ENCODE measurements at regions not wholly inside any gene's neighbourhood (a gene's known extent, or its start where the extent isn't known, plus 50 kb on each side); places are given as distances from the start of the nearest gene placed in this dataset.

GRCh38 chr19:30183807-30184490, 188.2 kb upstream of the ZNF536 start:
- Mint-ChIP-seq H3K4me3 (ENCODE audit: unreplicated experiment) (no peak overlapping the region), H3K36me3 (ENCODE audit: low read depth, unreplicated experiment) (no peaks in the 10 kb centered on the region), H3K4me1 (ENCODE audit: unreplicated experiment) (no peaks in the 10 kb centered on the region), H3K9me3 (ENCODE audit: unreplicated experiment) (peaks cover 4% of the 10 kb centered on the region), H3K27ac (ENCODE audit: unreplicated experiment) (no peak overlapping the region), H3K27me3 (ENCODE audit: unreplicated experiment) (peaks cover 4% of the 10 kb centered on the region)
- TF ChIP-seq, protein P1, sequence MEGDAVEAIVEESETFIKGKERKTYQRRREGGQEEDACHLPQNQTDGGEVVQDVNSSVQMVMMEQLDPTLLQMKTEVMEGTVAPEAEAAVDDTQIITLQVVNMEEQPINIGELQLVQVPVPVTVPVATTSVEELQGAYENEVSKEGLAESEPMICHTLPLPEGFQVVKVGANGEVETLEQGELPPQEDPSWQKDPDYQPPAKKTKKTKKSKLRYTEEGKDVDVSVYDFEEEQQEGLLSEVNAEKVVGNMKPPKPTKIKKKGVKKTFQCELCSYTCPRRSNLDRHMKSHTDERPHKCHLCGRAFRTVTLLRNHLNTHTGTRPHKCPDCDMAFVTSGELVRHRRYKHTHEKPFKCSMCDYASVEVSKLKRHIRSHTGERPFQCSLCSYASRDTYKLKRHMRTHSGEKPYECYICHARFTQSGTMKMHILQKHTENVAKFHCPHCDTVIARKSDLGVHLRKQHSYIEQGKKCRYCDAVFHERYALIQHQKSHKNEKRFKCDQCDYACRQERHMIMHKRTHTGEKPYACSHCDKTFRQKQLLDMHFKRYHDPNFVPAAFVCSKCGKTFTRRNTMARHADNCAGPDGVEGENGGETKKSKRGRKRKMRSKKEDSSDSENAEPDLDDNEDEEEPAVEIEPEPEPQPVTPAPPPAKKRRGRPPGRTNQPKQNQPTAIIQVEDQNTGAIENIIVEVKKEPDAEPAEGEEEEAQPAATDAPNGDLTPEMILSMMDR (IDR thresholded peaks at IDR 0.05; ENCODE audit: unreplicated experiment): no peak
- no peak for DNase-seq (ENCODE audit: low spot score)

- Mint-ChIP-seq H3K9me3 (ENCODE audit: unreplicated experiment) (no peaks in the 10 kb centered on the region), H3K27me3 (ENCODE audit: unreplicated experiment) (no peaks in the 10 kb centered on the region), H3K4me1 (ENCODE audit: unreplicated experiment) (no peaks in the 10 kb centered on the region), H3K36me3 (ENCODE audit: low read depth, unreplicated experiment) (peaks cover 2% of the 10 kb centered on the region), H3K27ac (ENCODE audit: unreplicated experiment) (no peak overlapping the region), H3K4me3 (ENCODE audit: unreplicated experiment) (no peak overlapping the region)
- no peak for DNase-seq (ENCODE audit: low spot score)
- TF ChIP-seq, protein P1 (IDR thresholded peaks at IDR 0.05; ENCODE audit: unreplicated experiment): no peak
Observed at GRCh38 chr19:30202060-30202600, 170.1 kb upstream of the ZNF536 start.

GRCh38 chr19:30204721-30205120, 167.5 kb upstream of the ZNF536 start:
- no peak for DNase-seq (ENCODE audit: low spot score)
- H3K4me3 Mint-ChIP-seq (ENCODE audit: unreplicated experiment): no peak overlapping the region
- no peak overlapping the region for H3K27ac Mint-ChIP-seq (ENCODE audit: unreplicated experiment)
- TF ChIP-seq, protein P1 (IDR thresholded peaks at IDR 0.05; ENCODE audit: unreplicated experiment): no peak
- no peaks in the 10 kb centered on the region for H3K27me3 Mint-ChIP-seq (ENCODE audit: unreplicated experiment)
- H3K4me1 Mint-ChIP-seq (ENCODE audit: unreplicated experiment): no peaks in the 10 kb centered on the region
- H3K36me3 Mint-ChIP-seq (ENCODE audit: low read depth, unreplicated experiment): peaks cover 2% of the 10 kb centered on the region
- H3K9me3 Mint-ChIP-seq (ENCODE audit: unreplicated experiment): no peaks in the 10 kb centered on the region

DNA sequence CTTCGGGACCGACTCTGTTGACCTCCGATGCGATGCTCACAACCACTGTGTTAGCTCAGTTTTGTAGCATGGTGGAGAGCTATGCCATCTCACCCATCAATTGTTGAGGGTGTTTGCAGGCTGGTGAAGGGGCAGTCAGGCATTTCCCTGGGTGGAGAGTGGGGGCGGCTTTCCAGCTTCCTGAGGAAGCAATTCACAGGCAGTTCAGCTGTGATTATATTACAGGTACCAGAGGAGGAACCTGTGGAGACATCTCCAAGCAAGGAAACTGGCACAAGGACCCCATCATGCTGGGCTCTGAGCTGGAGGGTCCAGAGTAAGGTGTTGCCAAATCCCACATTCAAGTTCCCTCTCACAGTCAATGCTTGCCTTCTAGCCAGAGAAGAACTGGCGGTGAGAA, 166.0 kb upstream of the ZNF536 start:
- no peak overlapping the region for H3K4me3 Mint-ChIP-seq (ENCODE audit: unreplicated experiment)
- peaks cover 2% of the 10 kb centered on the region for H3K36me3 Mint-ChIP-seq (ENCODE audit: low read depth, unreplicated experiment)
- DNase-seq (ENCODE audit: low spot score): no peak
- H3K27ac Mint-ChIP-seq (ENCODE audit: unreplicated experiment): no peak overlapping the region
- H3K27me3 Mint-ChIP-seq (ENCODE audit: unreplicated experiment): no peaks in the 10 kb centered on the region
- no peaks in the 10 kb centered on the region for H3K4me1 Mint-ChIP-seq (ENCODE audit: unreplicated experiment)
- no peaks in the 10 kb centered on the region for H3K9me3 Mint-ChIP-seq (ENCODE audit: unreplicated experiment)
- TF ChIP-seq, protein P1 (IDR thresholded peaks at IDR 0.05; ENCODE audit: unreplicated experiment): no peak

DNA sequence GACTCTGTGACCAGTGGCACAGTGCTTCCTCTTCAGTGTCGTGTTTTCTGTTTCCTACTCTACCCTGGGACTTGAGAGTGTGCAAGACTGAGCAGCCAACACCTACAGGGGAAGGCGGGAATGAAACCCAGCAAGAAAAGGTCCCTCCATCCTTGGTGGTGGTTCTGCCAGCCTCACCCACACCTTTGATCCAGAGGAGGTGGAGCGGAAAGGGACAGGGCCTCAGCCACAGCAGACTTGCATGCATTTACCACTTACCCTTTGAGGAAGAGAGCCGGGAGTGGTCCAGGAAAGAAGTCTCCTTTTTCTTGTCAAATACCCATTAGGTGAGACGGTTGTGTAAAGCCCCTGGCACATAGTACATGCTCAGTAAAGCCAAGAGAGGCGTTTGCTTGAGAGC, 164.8 kb upstream of the ZNF536 start:
- no peak for DNase-seq (ENCODE audit: low spot score)
- no peaks in the 10 kb centered on the region for H3K4me1 Mint-ChIP-seq (ENCODE audit: unreplicated experiment)
- no peak overlapping the region for H3K27ac Mint-ChIP-seq (ENCODE audit: unreplicated experiment)
- TF ChIP-seq, protein P1 (IDR thresholded peaks at IDR 0.05; ENCODE audit: unreplicated experiment): no peak
- no peak overlapping the region for H3K4me3 Mint-ChIP-seq (ENCODE audit: unreplicated experiment)
- H3K36me3 Mint-ChIP-seq (ENCODE audit: low read depth, unreplicated experiment): peaks cover 2% of the 10 kb centered on the region
- no peaks in the 10 kb centered on the region for H3K9me3 Mint-ChIP-seq (ENCODE audit: unreplicated experiment)
- no peaks in the 10 kb centered on the region for H3K27me3 Mint-ChIP-seq (ENCODE audit: unreplicated experiment)
